Amniotic stem cell (primary cell): ENCODE measurements at regions not wholly inside any gene's neighbourhood (a gene's known extent, or its start where the extent isn't known, plus 50 kb on each side); places are given as distances from the start of the nearest gene placed in this dataset.

Source experiments
- DNase-seq: peaks from one replicate; lab custom pipeline; 2025; lab: John Stamatoyannopoulos, UW

DNA sequence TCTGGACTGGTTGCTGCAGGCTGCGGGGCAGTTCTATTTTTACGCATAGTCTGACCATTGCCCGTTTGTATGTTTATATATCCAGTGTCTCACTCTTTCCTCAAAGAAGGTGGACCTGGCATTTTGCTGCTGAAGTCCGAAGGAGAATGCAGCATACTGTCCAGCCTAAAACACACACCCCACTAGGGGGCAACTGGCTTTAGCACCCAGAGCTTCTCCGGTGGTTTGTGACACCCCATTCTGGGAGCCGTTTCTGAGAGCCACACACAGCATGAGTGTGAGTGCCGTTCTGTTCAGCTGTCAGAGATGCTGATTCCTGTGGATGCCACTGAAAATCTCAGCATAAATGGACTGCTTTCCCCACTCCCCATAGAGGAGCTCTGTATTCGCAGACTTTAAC is 290.5 kb upstream of the TAS2R1 start:
- no peak for DNase-seq

DNA sequence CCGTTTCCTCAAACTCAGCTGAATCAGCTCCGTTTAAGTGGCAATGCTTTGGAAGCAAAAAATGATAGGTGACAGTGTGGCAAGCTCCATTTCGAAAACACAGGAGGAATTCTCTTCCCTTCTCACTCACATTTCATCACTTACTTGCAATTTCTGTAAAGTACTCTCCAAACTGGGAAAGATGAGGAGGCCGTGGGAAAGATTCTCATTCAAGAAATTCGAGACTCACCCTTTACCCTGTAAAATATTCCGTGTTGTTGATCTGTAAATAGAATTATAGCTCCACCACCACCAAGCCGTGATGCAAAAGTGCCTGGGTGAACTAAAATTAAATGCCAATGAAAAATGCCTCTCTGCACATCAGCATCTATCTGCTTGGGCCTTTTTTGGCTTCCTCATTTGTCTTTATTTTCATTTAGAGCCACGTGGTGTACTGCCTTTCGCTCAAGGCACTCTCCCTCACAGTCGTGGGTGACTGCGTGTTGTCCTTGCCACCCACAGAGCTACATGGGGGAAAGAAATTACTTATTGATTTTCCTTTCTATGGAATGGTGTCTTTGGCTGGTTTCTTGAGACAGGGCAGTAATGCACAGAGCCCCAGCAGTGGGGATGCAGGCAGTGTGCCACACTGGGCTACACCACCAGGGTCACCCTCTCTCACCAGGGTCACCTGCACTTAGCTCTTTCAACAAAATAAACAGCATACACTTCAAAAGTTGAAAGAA is 289.3 kb upstream of the TAS2R1 start:
- DNase-seq, result no peak

- DNase-seq, result no peak
Measured at GRCh38 chr5:9905661-9906060, 275.5 kb upstream of the TAS2R1 start.

- no peak for DNase-seq
Measured at GRCh38 chr5:9903801-9904200, 273.6 kb upstream of the TAS2R1 start.

DNA sequence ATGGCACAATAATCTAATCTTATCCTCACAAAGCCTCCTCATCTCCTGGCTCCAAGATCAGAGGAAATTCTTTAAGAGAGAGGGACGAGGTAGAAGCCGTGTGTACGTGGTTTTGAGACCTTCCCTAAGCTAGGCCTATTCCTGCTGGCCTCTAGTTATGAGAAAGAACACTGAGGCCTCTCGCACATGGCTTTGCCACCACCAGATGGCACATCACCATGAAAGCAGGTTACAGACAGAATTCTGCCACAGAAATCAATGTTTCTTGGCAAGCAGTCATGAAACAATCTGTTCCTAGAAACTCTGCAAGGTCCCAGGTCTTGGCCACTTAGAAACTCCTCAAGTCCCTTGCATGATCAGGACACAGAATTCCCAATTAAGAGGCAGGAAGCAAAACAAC is 268.2 kb upstream of the TAS2R1 start:
- peak; percentile 47 for DNase-seq

GRCh38 chr5:9895302-9895645 is 265.1 kb upstream of the TAS2R1 start:
- DNase-seq, result no peak

DNA sequence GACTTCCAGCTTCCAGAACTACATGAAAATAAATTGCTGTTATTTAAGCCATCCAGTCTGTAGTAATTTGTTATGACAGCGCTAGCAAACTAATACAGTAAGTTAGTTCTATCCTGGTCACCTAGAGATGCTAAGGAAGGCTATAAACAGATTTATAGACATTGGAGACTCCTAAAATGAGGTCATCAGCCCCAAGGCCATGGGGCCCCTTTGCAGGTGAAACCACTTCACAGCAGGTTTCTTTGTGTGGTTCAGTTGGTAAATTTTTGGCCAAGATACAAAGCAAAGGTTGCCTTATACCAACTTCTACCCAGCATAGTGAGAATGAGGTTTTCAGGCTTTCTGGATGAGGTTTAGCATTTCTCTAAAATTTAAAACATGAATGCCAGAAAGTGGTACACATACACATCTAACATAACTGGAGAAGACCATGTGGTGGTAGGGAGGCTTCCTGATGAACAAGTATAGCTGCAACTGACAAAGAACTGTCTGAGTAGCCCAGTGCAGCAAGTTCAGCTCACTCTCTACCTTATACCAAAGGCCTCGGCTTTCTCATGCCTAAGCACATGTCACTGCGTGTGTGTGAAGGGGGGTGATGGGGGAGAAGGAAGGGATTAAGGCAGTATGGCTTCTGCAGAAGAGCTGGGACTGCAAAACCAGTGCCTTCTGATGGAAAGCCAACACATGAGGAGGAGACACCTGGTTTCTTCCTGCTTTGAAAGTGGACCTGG is 264.6 kb upstream of the TAS2R1 start:
- no peak for DNase-seq

- DNase-seq, result no peak
Measured at GRCh38 chr5:9892696-9893095, 262.5 kb upstream of the TAS2R1 start.

DNA sequence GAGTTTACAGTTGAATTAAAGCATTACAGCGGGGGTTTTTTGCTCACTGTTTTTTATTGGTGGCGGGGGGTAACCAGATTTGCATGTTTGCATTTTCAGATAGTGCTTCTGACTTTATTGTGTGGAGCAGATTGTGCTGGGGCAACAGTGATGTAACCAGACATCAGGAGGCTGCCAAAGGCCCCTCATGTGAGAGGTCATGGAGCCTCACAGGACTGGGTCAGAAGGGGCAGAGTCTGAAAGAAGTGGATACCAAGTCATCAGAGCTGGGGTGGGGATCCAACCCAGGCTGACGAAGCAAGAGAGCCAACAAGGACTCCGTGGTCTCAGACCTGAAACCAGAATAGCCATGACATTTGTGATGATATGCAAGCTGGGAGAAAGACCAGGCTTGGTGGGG is 259.4 kb upstream of the TAS2R1 start:
- DNase-seq, result no peak

GRCh38 chr5:9888501-9888901 is 258.4 kb upstream of the TAS2R1 start:
- peak; percentile 69 for DNase-seq

DNA sequence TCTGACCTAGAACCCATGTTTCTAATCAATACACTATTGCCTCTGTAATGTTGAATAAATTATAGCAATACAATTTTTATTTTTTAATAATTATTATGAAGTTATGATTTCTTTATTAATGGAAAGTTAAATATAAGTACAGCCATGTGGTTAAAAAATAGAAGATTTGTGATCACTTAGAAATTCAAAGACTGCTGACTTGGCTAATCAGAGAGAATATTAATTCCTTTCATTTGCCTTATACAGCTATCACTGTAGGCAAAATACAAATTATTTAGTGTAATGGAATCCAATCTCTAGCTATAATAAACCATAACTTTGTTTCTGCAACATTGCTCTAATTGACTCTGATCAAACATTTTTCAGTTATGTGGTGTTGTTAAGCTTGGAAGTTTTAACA is 255.0 kb upstream of the TAS2R1 start:
- no peak for DNase-seq

- DNase-seq, result peak; percentile 12
Measured at GRCh38 chr5:9878206-9878605, 248.1 kb upstream of the TAS2R1 start.

DNA sequence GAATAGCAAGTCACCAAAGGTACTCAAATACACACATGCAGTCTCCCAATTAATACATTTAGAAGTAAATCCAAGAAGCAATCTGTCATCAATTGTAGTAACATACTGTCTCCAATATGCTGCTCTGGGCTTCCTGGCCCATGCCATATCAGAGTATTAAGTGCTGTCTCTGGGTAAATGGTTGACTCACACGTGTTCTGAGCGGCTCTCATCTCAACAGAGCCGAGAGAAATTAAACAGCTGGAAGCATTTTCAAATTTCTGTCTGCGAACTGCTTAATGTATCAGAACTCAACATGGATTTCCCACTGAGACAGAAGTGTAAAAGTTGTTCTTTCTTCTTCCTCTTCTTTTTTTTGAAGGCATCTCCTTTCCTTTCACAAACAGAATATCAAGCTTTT is 247.3 kb upstream of the TAS2R1 start:
- no peak for DNase-seq

DNA sequence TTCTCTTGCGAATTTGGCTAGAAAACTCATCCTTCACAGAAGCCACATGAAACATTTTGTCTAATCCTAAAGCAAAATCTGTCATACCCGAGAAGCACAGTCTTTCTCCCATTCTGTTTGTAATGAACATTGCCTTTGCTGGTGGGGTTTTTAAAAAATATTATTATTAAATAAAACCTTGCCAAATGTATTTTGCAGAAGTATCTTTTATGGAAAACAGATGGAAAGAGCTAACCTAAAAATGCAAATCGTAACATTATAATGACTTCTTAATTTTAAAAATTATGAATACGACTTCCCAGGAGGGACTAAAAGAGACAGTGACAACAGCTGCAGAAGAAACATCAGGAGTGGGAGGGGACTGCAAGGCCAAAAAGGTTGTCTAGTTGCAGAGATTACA is 246.3 kb upstream of the TAS2R1 start:
- no peak for DNase-seq

DNA sequence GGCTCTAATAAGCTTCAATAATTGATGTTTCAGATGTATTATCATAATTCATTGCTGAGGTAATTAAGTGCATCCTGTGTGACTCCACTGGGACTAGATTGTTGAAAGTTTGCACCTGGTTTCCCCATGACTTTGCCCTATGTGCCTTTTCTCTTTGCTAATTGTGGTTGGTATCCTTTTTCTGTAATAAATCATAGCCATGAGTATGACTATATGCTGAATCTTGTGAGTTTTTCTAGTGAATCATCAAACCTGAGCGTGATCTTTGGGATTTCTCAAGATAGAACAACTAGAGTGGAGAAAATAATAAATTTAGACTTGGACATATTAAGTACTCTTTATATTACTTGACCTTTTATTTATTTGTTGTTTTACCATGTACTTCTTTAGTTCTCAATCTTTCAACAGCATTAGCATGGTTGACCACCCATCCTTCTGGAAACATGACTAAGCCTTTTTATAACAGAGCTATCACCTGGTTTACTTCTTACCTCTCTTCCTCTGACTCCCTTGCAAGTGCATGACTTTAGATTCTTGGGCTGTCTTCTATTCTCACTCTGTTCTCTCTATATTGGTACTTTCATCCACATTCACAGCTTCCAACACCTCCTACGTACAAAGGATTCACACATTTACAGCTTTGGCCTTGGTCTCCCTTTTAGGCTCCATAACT is 239.6 kb upstream of the TAS2R1 start:
- peak; percentile 21 for DNase-seq

DNA sequence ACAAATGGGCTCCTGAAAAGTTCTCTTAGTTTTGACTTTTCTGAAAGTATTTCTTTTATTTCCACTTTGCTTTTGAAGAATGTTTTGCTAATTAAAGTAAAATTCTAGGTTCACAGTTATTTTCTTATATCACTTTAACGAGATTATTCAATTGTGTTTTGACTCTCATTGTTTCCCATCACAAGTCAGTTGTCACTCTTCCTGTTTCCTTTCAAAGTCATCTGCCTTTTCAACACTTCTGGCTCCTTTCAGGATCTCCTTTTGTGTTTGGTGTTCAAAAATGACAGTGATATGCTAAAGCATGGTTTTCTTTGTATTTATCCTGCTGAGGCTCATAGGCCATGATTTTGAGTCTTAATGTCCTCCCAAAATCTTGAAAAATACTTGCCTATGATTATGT is 235.4 kb upstream of the TAS2R1 start:
- no peak for DNase-seq

- no peak for DNase-seq
Measured at GRCh38 chr5:9864791-9865190, 234.6 kb upstream of the TAS2R1 start.

GRCh38 chr5:9863486-9863885 is 233.3 kb upstream of the TAS2R1 start:
- DNase-seq, result no peak

- no peak for DNase-seq
Measured at GRCh38 chr5:9861666-9862256, 231.6 kb upstream of the TAS2R1 start.

GRCh38 chr5:9859808-9860207 is 229.7 kb upstream of the TAS2R1 start:
- DNase-seq, result no peak

DNA sequence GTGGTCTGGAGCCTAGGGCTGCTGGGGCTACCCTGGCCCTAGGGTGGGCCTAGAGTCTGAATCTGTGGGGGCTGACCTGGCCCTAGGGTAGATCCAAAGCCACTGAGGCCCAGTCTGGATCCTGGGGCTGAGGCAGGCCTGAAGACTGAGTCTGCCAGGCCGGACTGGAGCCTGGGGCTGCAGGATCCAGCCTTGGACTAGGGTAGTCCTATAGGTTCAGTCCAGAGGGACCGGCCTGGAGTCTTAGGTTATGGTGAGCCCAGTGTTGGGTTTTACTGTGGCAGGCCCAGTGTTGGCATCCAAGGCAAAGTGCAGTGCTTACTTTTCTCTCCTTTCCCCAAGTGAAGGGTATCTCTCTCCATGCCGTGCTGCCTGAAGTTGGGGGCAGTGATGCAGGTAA is 227.9 kb upstream of the TAS2R1 start:
- DNase-seq, result no peak

DNA sequence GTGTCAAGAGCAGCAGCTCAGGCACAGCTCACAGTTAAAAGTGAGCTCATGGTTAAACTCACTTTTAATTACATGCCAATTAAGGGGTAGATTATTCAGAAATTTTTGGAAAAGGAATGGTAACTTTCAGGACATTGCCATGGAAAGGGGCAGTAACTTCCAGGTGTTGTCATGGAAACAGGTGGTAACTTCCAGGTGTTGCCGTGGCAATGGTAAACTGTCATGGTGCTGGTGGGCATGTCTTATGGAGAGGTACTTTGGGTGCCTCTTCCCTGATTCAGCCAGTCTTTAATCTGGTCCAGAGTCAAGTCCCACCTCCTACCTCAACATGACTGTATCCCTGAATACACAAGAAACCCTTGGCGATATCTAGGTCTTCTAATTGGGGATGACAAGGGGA is 223.2 kb upstream of the TAS2R1 start:
- no peak for DNase-seq

- DNase-seq, result no peak
Measured at GRCh38 chr5:9852671-9853070, 222.5 kb upstream of the TAS2R1 start.
